Liver (tissue), 7 donors: ENCODE measurements at regions not wholly inside any gene's neighbourhood (a gene's known extent, or its start where the extent isn't known, plus 50 kb on each side); places are given as distances from the start of the nearest gene placed in this dataset.

ENCODE experiments used
- DNase-seq: peaks from one replicate; pipeline ENCODE4 v3.0.0-alpha.2; 2017; ENCODE audit warnings: low spot score
- H3K27ac ChIP-seq, 2 donors: one replicate each; pipeline ENCODE4 v1.7.0; 2013; ENCODE audit warnings: inconsistent platforms in 2 of 2, low read length in 2 of 2, control low read depth in 1 of 2, low read depth in 1 of 2, mild to moderate bottlenecking in 1 of 2
- H3K27me3 ChIP-seq, 4 donors: one replicate each; pipeline versions ENCODE4 v1.6.1 to v1.7.0; 2013; ENCODE audit warnings: low read length in 3 of 4, inconsistent platforms in 1 of 4, mild to moderate bottlenecking in 1 of 4, moderate library complexity in 1 of 4; ENCODE audit not compliant: control insufficient read depth in 4 of 4, insufficient read depth in 4 of 4
- H3K36me3 ChIP-seq, 4 donors: one replicate each; pipeline versions ENCODE4 v1.6.1 to v1.7.0; 2013; ENCODE audit warnings: low read length in 3 of 4, mild to moderate bottlenecking in 3 of 4, low read depth in 1 of 4, moderate library complexity in 1 of 4; ENCODE audit not compliant: control insufficient read depth in 4 of 4, insufficient read depth in 3 of 4
- H3K4me1 ChIP-seq, 4 donors: one replicate each; pipeline versions ENCODE4 v1.6.1 to v1.7.0; 2013; ENCODE audit warnings: low read length in 3 of 4, mild to moderate bottlenecking in 3 of 4, moderate library complexity in 1 of 4; ENCODE audit not compliant: control insufficient read depth in 4 of 4, insufficient read depth in 4 of 4
- H3K4me3 ChIP-seq, 3 donors: one replicate each; pipeline versions ENCODE4 v1.6.1 to v1.7.0; 2013; ENCODE audit warnings: low read length in 3 of 3, control low read depth in 1 of 3, low read depth in 1 of 3, mild to moderate bottlenecking in 1 of 3
- H3K9ac ChIP-seq, 2 donors: one replicate each; pipeline ENCODE4 v1.7.0; 2013; ENCODE audit warnings: low read length in 2 of 2, mild to moderate bottlenecking in 2 of 2, moderate library complexity in 2 of 2, control low read depth in 1 of 2, low read depth in 1 of 2
- H3K9me3 ChIP-seq, 4 donors: one replicate each; pipeline versions ENCODE4 v1.6.1 to v1.7.0; 2013; ENCODE audit warnings: low read length in 3 of 4; ENCODE audit not compliant: control insufficient read depth in 4 of 4
- EGR1 ChIP-seq, 2 donors: IDR thresholded peaks; 2 replicates each; pipeline ENCODE4 v1.6.1; 2016 to 2018; ENCODE audit warnings: antibody characterized with exemption in 2 of 2, low read depth in 2 of 2
- RAD21 ChIP-seq, 2 donors: IDR thresholded peaks; 2 replicates each; pipeline ENCODE4 v1.6.1; 2016; ENCODE audit warnings: antibody characterized with exemption in 2 of 2, mild to moderate bottlenecking in 2 of 2
- REST ChIP-seq: IDR thresholded peaks from 2 replicates; pipeline ENCODE4 v1.6.1; 2016; ENCODE audit warnings: antibody characterized with exemption, mild to moderate bottlenecking
- ZBTB33 ChIP-seq: IDR thresholded peaks from 2 replicates; pipeline ENCODE4 v1.6.1; 2016; ENCODE audit warnings: antibody characterized with exemption
- WGBS: extraction: QIAGEN DNeasy Blood & Tissue Kit; methylation state at CpG from one replicate; pipeline ENCODE4 v1.1.7; 2013; 5-methylcytosine and 5-hydroxymethylcytosine counted together
- donor health status: healthy.
- donor health status: healthy.
- donor health status: healthy.
- donor health status: healthy.

GRCh38 chr4:123651066-123651465, 254.5 kb downstream of the SPRY1 start:
- no peaks in the 10 kb centered on the region for H3K27me3 ChIP-seq
- H3K9ac ChIP-seq: no peak overlapping the region
- no peaks in the 10 kb centered on the region for H3K36me3 ChIP-seq
- H3K27ac ChIP-seq: no peak overlapping the region
- no peaks in the 10 kb centered on the region for H3K9me3 ChIP-seq
- no peak for DNase-seq
- TF ChIP-seq REST: no peak
- peaks cover 0 to 9% (median 5%) of the 10 kb centered on the region in 4 donors for H3K4me1 ChIP-seq
- H3K4me3 ChIP-seq: no peak overlapping the region
- WGBS: 76% methylated on average over 2 of the region's 2 CpGs

- no peak overlapping the region for H3K9ac ChIP-seq
Observed at GRCh38 chr4:123651536-123652180, 255.1 kb downstream of the SPRY1 start.

More at GRCh38 chr4:123651536-123652180, 255.1 kb downstream of the SPRY1 start:
- Histone ChIP-seq H3K9me3 (no peaks in the 10 kb centered on the region), H3K27me3 (no peaks in the 10 kb centered on the region), H3K27ac (no peak overlapping the region), H3K4me3 (no peak overlapping the region), H3K36me3 (no peaks in the 10 kb centered on the region), H3K4me1 (peaks cover 0 to 9% (median 5%) of the 10 kb centered on the region in 4 donors)
- no peak for DNase-seq
- TF ChIP-seq ZBTB33: no peak
- TF ChIP-seq REST: no peak
- TF ChIP-seq EGR1 (IDR thresholded peaks at IDR 0.05; ENCODE audit: low read depth in 2 of 2): no peak
- TF ChIP-seq RAD21 (IDR thresholded peaks at IDR 0.05): no peak
- 89% methylated on average over 1 of the region's 1 CpG for WGBS
